ENCODE measurements at regions not wholly inside any gene's neighbourhood (a gene's known extent, or its start where the extent isn't known, plus 50 kb on each side); places are given as distances from the start of the nearest gene placed in this dataset.

DNA sequence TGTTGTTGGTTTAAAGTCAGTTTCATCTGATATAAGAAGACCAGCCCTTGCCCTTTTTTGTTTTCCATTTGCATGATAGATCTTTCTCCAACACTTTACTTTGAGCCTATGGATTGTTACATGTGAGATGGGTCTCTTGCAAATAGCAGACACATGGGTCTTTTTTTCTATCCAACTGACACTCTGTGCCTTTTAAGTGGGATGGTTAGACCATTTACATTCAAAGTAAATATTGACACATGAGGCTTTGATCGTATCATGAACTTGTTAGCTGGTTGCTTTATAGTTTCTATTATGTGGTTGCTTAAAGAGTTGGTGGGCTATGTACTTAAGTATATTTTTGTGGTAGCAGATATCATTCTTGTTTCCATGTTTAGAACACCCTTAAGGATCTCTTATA lies 213.4 kb upstream of the G2E3 start:
- TF ChIP-seq, protein P1, sequence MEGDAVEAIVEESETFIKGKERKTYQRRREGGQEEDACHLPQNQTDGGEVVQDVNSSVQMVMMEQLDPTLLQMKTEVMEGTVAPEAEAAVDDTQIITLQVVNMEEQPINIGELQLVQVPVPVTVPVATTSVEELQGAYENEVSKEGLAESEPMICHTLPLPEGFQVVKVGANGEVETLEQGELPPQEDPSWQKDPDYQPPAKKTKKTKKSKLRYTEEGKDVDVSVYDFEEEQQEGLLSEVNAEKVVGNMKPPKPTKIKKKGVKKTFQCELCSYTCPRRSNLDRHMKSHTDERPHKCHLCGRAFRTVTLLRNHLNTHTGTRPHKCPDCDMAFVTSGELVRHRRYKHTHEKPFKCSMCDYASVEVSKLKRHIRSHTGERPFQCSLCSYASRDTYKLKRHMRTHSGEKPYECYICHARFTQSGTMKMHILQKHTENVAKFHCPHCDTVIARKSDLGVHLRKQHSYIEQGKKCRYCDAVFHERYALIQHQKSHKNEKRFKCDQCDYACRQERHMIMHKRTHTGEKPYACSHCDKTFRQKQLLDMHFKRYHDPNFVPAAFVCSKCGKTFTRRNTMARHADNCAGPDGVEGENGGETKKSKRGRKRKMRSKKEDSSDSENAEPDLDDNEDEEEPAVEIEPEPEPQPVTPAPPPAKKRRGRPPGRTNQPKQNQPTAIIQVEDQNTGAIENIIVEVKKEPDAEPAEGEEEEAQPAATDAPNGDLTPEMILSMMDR (IDR thresholded peaks at IDR 0.05), result no peak
- no peak for TF ChIP-seq POLR2A (IDR thresholded peaks at IDR 0.05)
